ENCODE measurements at regions not wholly inside any gene's neighbourhood (a gene's known extent, or its start where the extent isn't known, plus 50 kb on each side); places are given as distances from the start of the nearest gene placed in this dataset.
"Not testable (repeated sequence)": the region's sequence is repeated elsewhere in the genome, so short reads cannot be mapped to it uniquely, and the experiment has no call there.

- no peak for ATAC-seq
Observed at GRCh38 chr13:59263531-59263930, 900.2 kb downstream of the DIAPH3 start.

- ATAC-seq: no peak
Observed at GRCh38 chr13:59266478-59267063, 897.2 kb downstream of the DIAPH3 start.

GRCh38 chr13:59269476-59269875 is 894.3 kb downstream of the DIAPH3 start:
- ATAC-seq: no peak

- no peak for ATAC-seq
Observed at GRCh38 chr13:59270327-59270726, 893.4 kb downstream of the DIAPH3 start.

GRCh38 chr13:59274958-59275727 is 888.6 kb downstream of the DIAPH3 start:
- ATAC-seq: no peak

- ATAC-seq: no peak
Observed at GRCh38 chr13:59276436-59276835, 887.3 kb downstream of the DIAPH3 start.

GRCh38 chr13:59277106-59277505 is 886.6 kb downstream of the DIAPH3 start:
- ATAC-seq: no peak

- ATAC-seq: no peak
Observed at GRCh38 chr13:59279028-59279427, 884.7 kb downstream of the DIAPH3 start.

GRCh38 chr13:59279576-59279975 is 884.2 kb downstream of the DIAPH3 start:
- ATAC-seq: no peak

GRCh38 chr13:59280297-59280696 is 883.4 kb downstream of the DIAPH3 start:
- ATAC-seq: no peak

GRCh38 chr13:59281453-59281852 is 882.3 kb downstream of the DIAPH3 start:
- ATAC-seq: no peak

- ATAC-seq: not testable (repeated sequence)
Observed at GRCh38 chr13:59292240-59292639, 871.5 kb downstream of the DIAPH3 start.

GRCh38 chr13:59299584-59299983 is 864.1 kb downstream of the DIAPH3 start:
- no peak for ATAC-seq

- ATAC-seq: no peak
Observed at GRCh38 chr13:59300355-59301173, 863.2 kb downstream of the DIAPH3 start.

- ATAC-seq: no peak
Observed at GRCh38 chr13:59301174-59301567, 862.6 kb downstream of the DIAPH3 start.

- ATAC-seq: no peak
Observed at GRCh38 chr13:59303433-59303832, 860.3 kb downstream of the DIAPH3 start.

- ATAC-seq: no peak
Observed at GRCh38 chr13:59304596-59304995, 859.1 kb downstream of the DIAPH3 start.

GRCh38 chr13:59305896-59306295 is 857.8 kb downstream of the DIAPH3 start:
- ATAC-seq: no peak

- ATAC-seq: no peak
Observed at GRCh38 chr13:59312776-59313175, 851.0 kb downstream of the DIAPH3 start.

- ATAC-seq: no peak
Observed at GRCh38 chr13:59318320-59318930, 845.3 kb downstream of the DIAPH3 start.

- no peak for ATAC-seq
Observed at GRCh38 chr13:59319276-59319675, 844.5 kb downstream of the DIAPH3 start.

GRCh38 chr13:59320021-59320420 is 843.7 kb downstream of the DIAPH3 start:
- no peak for ATAC-seq

GRCh38 chr13:59324401-59324800 is 839.3 kb downstream of the DIAPH3 start:
- ATAC-seq: not testable (repeated sequence)
